NCI-H446 (cell line): ENCODE measurements at regions not wholly inside any gene's neighbourhood (a gene's known extent, or its start where the extent isn't known, plus 50 kb on each side); places are given as distances from the start of the nearest gene placed in this dataset.

Experiments
- DNase-seq, 2 experiments: peaks; one replicate each; lab custom pipeline; 2025; lab: John Stamatoyannopoulos, UW

DNA sequence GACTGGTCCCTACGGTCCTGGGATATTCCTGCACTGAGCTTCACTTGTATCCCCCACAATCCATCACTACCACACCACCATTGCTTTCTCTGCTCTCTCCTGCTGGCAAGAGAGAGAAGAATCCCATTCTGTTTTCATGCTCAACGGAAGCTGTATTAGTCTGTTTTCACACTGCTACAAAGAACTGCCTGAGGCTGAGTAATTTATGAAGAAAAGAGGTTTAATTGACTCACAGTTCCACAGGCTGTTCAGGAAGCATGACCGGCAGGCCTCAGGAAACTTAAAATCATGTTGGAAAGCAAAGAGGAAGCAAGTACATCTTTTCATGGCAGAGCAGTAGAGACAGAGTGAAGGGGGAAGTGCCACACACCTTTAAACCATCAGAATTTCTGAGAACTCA lies 260.4 kb upstream of the LYZL1 start:
- no peak for DNase-seq

- no peak for DNase-seq
These were observed 258.0 kb upstream of the LYZL1 start for GRCh38 chr10:29030900-29031299.

GRCh38 chr10:29032169-29032568 lies 256.7 kb upstream of the LYZL1 start:
- DNase-seq = no peak

GRCh38 chr10:29033311-29033940 lies 255.4 kb upstream of the LYZL1 start:
- no peak for DNase-seq

GRCh38 chr10:29034592-29034991 lies 254.3 kb upstream of the LYZL1 start:
- DNase-seq = no peak

DNA sequence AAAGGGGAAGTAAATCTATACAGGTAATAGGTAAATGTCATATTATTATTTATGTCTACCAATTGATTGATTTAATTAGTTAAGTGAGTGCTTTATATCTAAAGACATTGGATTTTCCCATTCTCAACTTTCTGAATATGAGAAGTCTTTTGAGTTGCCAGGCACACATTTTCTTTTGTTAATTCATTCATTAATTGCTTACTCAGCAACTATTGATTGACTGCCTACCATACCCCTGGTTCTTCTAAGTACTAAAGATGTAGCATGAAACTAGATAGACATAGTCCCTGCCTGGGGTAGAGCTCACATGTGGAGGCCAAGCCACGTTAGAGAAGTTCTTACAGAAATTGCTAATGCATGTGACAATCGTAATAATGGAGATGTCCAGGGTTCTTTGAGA lies 253.1 kb upstream of the LYZL1 start:
- DNase-seq = no peak

DNA sequence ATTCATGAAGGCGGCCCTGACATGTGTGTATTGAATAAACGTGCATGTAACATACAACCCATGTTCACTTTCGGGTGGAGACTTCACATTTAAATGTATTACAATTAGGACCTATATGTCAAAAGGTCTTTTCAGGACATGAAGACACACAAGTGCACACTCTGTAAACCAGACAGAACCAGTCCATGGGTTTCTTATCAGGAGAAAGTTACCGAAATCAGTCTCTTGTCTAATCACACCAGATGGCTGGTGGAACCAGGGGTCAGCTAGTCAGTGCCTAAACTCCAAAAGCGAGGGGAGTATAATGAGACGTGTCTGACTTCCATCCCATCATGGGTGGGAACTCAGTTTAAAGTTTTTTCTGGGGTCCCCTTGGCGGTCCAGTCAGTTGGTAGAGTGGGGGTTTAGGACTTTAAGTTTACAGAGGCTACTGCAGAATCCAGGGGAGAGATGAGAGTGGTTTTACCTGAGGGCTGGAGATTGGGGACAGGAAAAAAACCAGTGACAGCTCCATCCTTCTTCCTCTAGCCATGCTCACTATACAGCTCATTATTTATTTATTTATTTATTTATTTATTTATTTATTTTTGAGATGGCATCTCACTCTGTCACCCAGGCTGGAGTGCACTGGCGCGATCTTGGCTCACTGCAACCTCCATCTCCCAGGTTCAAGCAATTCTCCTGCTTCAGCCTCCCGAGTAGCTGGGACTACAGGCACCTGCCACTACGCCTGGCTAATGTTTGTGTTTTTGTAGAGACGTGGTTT lies 251.3 kb upstream of the LYZL1 start:
- no peak for DNase-seq

- DNase-seq = no peak
These were observed 249.8 kb upstream of the LYZL1 start for GRCh38 chr10:29039091-29039490.

DNA sequence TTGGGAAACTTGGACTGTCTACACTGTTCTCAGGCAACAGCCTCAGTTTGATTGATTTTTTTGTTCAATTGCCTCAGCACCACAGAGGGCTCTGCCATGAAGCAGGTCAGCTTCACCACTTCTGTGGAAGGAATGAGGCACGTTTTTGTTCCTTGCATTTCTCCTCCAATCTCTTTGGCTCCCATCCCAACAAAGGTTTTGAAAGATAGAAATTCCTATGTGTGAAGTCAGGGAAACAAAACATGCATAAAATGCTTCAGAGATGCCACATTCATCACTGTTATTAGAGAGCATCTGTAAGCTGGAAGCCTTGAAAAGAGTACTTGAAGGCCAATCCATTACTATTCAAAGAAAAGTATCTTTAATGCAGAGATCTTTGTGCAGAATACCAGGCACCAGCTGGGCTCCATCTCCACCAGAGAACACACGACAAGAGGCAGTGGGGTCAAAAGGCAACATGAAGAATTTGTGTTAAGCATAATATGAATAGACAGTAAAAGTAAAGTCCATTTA lies 249.1 kb upstream of the LYZL1 start:
- no peak for DNase-seq

- no peak for DNase-seq
These were observed 247.3 kb upstream of the LYZL1 start for GRCh38 chr10:29041616-29042015.

DNA sequence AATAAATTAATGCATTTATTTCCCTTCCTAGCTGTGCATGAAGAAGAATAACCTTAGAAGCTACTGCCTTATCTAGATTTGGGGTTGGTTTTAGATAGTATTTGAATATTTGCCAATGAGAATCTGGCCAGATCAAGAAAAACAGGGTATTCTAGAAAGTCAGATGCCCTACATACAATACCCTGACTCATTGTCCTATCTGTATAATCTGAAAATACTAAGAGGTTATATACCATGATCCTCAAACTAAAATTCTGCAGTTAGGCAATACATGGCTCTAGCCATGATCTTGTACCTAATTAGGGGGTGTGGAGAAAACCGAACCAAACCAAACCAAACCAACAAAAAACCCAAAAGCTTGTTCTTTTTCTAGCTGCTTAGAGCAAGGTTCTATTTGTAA lies 240.4 kb upstream of the LYZL1 start:
- DNase-seq = no peak

GRCh38 chr10:29050081-29050480 lies 238.8 kb upstream of the LYZL1 start:
- DNase-seq = no peak

- no peak for DNase-seq
These were observed 233.8 kb upstream of the LYZL1 start for GRCh38 chr10:29055101-29055500.

DNA sequence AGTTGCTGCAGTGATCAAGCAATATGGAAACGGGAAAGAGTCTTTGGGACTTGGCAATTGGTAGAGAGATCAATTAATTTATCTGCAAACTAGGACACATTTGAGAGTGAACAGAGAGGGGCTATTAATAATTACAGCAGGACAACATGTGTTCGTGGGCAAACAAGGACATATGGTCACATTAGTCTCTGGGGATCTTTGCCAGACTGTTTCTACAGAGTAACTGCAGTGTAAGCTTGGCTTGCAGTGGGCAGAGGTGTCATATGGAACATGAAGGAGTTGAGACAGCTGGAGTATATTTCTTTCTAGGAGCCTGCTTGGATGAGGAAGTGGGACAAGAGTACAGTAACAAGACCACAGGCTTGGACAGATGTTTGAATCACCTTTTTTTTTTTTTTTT lies 232.1 kb upstream of the LYZL1 start:
- DNase-seq = peak in 1 of 2 experiments; percentile 1

DNA sequence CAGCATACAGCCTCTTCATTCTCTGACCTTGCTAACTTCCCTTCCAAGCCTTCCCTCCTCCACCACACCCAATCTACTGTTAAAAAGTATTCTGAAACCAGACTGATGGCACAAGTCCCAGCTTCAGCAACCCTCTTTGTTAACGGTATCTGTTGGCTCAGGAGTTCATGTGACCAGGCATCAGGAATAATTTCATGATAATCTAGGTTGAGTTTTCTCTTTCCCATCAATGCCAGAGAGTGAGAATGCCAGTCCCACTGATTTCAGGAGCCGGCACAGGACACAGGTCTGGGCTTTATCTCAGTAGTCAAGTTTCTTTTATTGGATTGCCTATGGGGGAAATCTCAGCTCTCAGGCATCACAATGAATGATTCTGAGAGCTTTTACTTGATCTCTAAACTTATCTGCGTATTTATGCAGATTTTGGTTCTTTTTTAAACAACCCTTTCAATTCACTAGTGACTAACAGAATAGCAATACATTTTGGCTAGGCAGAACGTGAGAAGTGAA lies 231.0 kb upstream of the LYZL1 start:
- no peak for DNase-seq

GRCh38 chr10:29063806-29064644 lies 224.8 kb upstream of the LYZL1 start:
- DNase-seq = no peak

DNA sequence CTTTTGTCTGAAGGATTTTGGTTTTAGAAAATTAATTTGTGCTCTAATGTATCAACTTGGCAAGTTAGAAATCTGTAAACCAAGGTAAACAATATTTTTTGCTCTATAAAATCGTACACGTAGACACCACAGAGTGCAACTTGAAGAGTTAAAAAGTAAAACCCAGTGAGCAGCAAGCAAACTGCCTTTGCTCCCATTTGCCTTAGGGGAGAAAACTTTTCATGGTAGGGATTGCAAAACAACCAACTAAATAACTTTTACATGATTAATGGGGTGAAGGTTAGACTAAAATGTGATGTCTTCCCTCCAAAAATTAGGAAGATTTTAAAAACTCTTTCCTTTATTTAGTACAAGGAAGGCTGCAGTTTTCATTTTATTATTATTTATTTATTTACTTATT lies 224.2 kb upstream of the LYZL1 start:
- no peak for DNase-seq

DNA sequence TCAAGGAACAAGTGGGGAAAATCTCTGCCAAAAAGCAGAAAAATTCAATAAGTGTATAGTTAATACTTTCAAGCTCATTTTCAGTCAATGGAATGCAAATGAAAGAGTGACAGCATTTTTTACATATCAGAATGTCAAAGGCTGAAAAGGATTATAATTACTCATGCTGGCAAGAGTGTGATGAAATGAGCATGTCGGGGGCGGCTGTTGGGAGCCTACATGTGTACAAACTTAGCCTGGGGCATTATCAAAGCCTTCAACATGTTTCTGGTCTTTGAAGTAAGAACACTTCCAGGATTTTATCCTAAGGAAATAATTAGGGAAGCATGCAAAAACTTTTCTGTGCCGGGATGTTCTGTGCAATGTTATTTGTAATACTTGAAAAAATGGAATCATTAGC lies 221.7 kb upstream of the LYZL1 start:
- DNase-seq = no peak

- DNase-seq = no peak
These were observed 221.2 kb upstream of the LYZL1 start for GRCh38 chr10:29067628-29068027.

- no peak for DNase-seq
These were observed 220.6 kb upstream of the LYZL1 start for GRCh38 chr10:29068302-29068701.

- DNase-seq = no peak
These were observed 219.9 kb upstream of the LYZL1 start for GRCh38 chr10:29068966-29069365.

- DNase-seq = no peak
These were observed 218.9 kb upstream of the LYZL1 start for GRCh38 chr10:29069941-29070340.

DNA sequence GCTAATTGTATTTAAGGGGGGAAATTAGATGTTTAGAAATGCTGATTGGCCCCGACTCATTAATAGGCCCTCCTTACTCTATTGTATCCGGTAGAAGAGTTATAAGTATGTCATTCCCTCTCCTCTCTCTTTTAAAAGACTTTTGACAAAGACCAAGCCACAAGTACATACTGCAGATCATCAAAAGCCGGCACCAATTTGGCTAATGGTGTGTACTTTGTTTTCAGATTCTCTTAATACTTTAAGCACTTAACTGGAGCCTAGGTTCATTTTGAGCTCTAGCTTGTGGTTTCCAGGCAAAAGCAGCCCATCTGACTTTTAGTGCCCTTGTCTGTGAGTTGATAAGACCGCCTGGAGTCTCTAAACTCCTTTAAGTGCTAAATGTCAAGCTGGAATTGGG lies 210.0 kb upstream of the LYZL1 start:
- DNase-seq = no peak
